Liver (tissue), 8 donors: ENCODE measurements at regions not wholly inside any gene's neighbourhood (a gene's known extent, or its start where the extent isn't known, plus 50 kb on each side); places are given as distances from the start of the nearest gene placed in this dataset.

Source experiments
- DNase-seq: peaks from one replicate; pipeline ENCODE4 v3.0.0-alpha.2; 2017; ENCODE audit warnings: low spot score
- H3K27ac ChIP-seq, 2 donors: one replicate each; pipeline ENCODE4 v1.7.0; 2013; ENCODE audit warnings: inconsistent platforms in 2 of 2, low read length in 2 of 2, control low read depth in 1 of 2, low read depth in 1 of 2, mild to moderate bottlenecking in 1 of 2
- H3K27me3 ChIP-seq, 4 donors: one replicate each; pipeline versions ENCODE4 v1.6.1 to v1.7.0; 2013; ENCODE audit warnings: low read length in 3 of 4, inconsistent platforms in 1 of 4, mild to moderate bottlenecking in 1 of 4, moderate library complexity in 1 of 4; ENCODE audit not compliant: control insufficient read depth in 4 of 4, insufficient read depth in 4 of 4
- H3K36me3 ChIP-seq, 4 donors: one replicate each; pipeline versions ENCODE4 v1.6.1 to v1.7.0; 2013; ENCODE audit warnings: low read length in 3 of 4, mild to moderate bottlenecking in 3 of 4, low read depth in 1 of 4, moderate library complexity in 1 of 4; ENCODE audit not compliant: control insufficient read depth in 4 of 4, insufficient read depth in 3 of 4
- H3K4me1 ChIP-seq, 4 donors: one replicate each; pipeline versions ENCODE4 v1.6.1 to v1.7.0; 2013; ENCODE audit warnings: low read length in 3 of 4, mild to moderate bottlenecking in 3 of 4, moderate library complexity in 1 of 4; ENCODE audit not compliant: control insufficient read depth in 4 of 4, insufficient read depth in 4 of 4
- H3K4me3 ChIP-seq, 3 donors: one replicate each; pipeline versions ENCODE4 v1.6.1 to v1.7.0; 2013; ENCODE audit warnings: low read length in 3 of 3, control low read depth in 1 of 3, low read depth in 1 of 3, mild to moderate bottlenecking in 1 of 3
- H3K9ac ChIP-seq, 2 donors: one replicate each; pipeline ENCODE4 v1.7.0; 2013; ENCODE audit warnings: low read length in 2 of 2, mild to moderate bottlenecking in 2 of 2, moderate library complexity in 2 of 2, control low read depth in 1 of 2, low read depth in 1 of 2
- H3K9me3 ChIP-seq, 4 donors: one replicate each; pipeline versions ENCODE4 v1.6.1 to v1.7.0; 2013; ENCODE audit warnings: low read length in 3 of 4; ENCODE audit not compliant: control insufficient read depth in 4 of 4
- EGR1 ChIP-seq, 2 donors: IDR thresholded peaks; 2 replicates each; pipeline ENCODE4 v1.6.1; 2016 to 2018; ENCODE audit warnings: antibody characterized with exemption in 2 of 2, low read depth in 2 of 2
- FOXA1 ChIP-seq: IDR thresholded peaks from 2 replicates; pipeline ENCODE4 v1.6.1; 2016; ENCODE audit warnings: antibody characterized with exemption
- FOXA2 ChIP-seq: IDR thresholded peaks from 2 replicates; pipeline ENCODE4 v1.6.1; 2016; ENCODE audit warnings: antibody characterized with exemption
- GABPA ChIP-seq, 2 donors: IDR thresholded peaks in 1 of 2; conservative IDR thresholded peaks in 1 of 2; 2 replicates each; pipeline ENCODE4 v1.6.1; 2016; ENCODE audit warnings: antibody characterized with exemption in 2 of 2, mild to moderate bottlenecking in 1 of 2, moderate library complexity in 1 of 2
- HNF4A ChIP-seq, 2 donors: conservative IDR thresholded peaks; 2 replicates each; pipeline ENCODE4 v1.6.1; 2016; ENCODE audit warnings: antibody characterized with exemption in 2 of 2, mild to moderate bottlenecking in 2 of 2
- HNF4G ChIP-seq: IDR thresholded peaks from 2 replicates; pipeline ENCODE4 v1.6.1; 2016; ENCODE audit warnings: antibody characterized with exemption
- RAD21 ChIP-seq, 2 donors: IDR thresholded peaks; 2 replicates each; pipeline ENCODE4 v1.6.1; 2016; ENCODE audit warnings: antibody characterized with exemption in 2 of 2, mild to moderate bottlenecking in 2 of 2
- RXRA ChIP-seq, 2 donors: IDR thresholded peaks; 2 replicates each; pipeline ENCODE4 v1.6.1; 2017 to 2018; ENCODE audit warnings: antibody characterized with exemption in 2 of 2, mild to moderate bottlenecking in 1 of 2
- SP1 ChIP-seq: IDR thresholded peaks from 2 replicates; pipeline ENCODE4 v1.6.1; 2018; ENCODE audit warnings: antibody characterized with exemption, mild to moderate bottlenecking
- TAF1 ChIP-seq: conservative IDR thresholded peaks from 2 replicates; pipeline ENCODE4 v1.6.1; 2016; ENCODE audit warnings: antibody characterized with exemption, mild to moderate bottlenecking
- WGBS: extraction: QIAGEN DNeasy Blood & Tissue Kit; methylation state at CpG from one replicate; pipeline ENCODE4 v1.1.7; 2013; 5-methylcytosine and 5-hydroxymethylcytosine counted together
- TF ChIP-seq, protein P1 (sequence below): IDR thresholded peaks from 2 replicates; pipeline ENCODE4 v1.6.1; 2016; ENCODE audit warnings: antibody characterized with exemption
- TF ChIP-seq, protein P2 (sequence below): IDR thresholded peaks from 2 replicates; pipeline ENCODE4 v1.6.1; 2016; ENCODE audit warnings: antibody characterized with exemption
- TF ChIP-seq, protein P3 (sequence below): IDR thresholded peaks from 2 replicates; pipeline ENCODE4 v1.6.1; 2016; ENCODE audit warnings: antibody characterized with exemption
- TF ChIP-seq, protein P4 (sequence below): IDR thresholded peaks from 2 replicates; pipeline ENCODE4 v1.6.1; 2016; ENCODE audit warnings: antibody characterized with exemption, mild to moderate bottlenecking
- TF ChIP-seq, protein P5 (sequence below): fragments of 150-350 bp; IDR thresholded peaks from 2 replicates; pipeline ENCODE4 v1.5.1; 2017; ENCODE audit warnings: improper control_type of control experiment, low read depth, low read length; ENCODE audit not compliant: missing input control
- donor health status: healthy.
- donor health status: healthy.
- donor health status: healthy.
- donor health status: healthy.
- donor health status: healthy.

DNA sequence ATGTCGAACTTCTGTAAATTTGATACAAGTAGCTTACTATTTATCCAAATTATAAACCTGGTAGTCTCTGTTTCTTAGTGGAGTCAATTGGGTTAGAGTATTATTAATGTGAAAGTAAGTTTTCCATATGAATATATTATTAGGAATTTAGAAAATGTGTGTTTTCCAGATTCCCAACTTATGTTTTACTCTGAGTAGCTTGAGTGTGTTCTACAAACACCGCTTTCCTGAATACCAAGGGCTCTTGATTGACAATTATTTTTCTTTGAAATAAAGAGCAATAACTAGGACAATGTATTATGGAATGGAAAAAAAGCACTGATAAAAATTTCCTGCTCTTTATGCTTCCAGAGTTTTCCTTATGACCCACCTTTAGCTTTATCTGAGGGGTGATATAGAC lies 233.6 kb downstream of the POSTN start:
- Histone ChIP-seq H3K4me1 (no peaks in the 10 kb centered on the region), H3K4me3 (no peak overlapping the region), H3K9ac (no peak overlapping the region), H3K27ac (no peak overlapping the region), H3K9me3 (no peaks in the 10 kb centered on the region), H3K27me3 (no peaks in the 10 kb centered on the region), H3K36me3 (no peaks in the 10 kb centered on the region)
- TF ChIP-seq TAF1: no peak
- TF ChIP-seq GABPA (IDR thresholded peaks at IDR 0.05 in 1 of 2, conservative IDR thresholded peaks at IDR 0.05 in 1 of 2): no peak
- TF ChIP-seq RXRA (IDR thresholded peaks at IDR 0.05): no peak
- TF ChIP-seq, protein P1, sequence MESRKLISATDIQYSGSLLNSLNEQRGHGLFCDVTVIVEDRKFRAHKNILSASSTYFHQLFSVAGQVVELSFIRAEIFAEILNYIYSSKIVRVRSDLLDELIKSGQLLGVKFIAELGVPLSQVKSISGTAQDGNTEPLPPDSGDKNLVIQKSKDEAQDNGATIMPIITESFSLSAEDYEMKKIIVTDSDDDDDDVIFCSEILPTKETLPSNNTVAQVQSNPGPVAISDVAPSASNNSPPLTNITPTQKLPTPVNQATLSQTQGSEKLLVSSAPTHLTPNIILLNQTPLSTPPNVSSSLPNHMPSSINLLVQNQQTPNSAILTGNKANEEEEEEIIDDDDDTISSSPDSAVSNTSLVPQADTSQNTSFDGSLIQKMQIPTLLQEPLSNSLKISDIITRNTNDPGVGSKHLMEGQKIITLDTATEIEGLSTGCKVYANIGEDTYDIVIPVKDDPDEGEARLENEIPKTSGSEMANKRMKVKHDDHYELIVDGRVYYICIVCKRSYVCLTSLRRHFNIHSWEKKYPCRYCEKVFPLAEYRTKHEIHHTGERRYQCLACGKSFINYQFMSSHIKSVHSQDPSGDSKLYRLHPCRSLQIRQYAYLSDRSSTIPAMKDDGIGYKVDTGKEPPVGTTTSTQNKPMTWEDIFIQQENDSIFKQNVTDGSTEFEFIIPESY: no peak
- DNase-seq: no peak
- WGBS: 76% methylated on average over 2 of the region's 2 CpGs

DNA sequence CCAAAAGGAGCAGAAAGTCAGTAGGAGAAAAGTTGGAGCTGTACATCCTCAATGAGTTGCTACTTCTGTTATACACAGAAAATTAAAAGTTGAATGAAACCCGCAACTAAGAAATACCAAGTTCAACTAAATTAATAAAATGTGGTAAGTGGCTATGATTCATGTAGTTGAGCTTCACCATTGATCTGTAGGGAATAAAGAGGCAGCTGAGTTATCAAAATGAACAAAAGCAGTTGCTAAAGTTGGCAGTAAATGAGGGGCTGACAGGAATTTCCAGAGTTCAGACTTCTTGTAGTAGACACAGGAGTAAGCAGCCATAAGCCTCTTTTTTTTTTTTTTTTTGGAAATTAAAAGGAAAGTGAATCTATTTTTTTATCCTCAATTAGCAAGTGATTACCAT lies 234.6 kb downstream of the POSTN start:
- H3K9me3 ChIP-seq: no peaks in the 10 kb centered on the region
- 85% methylated on average over 1 of the region's 1 CpG for WGBS
- no peak overlapping the region for H3K4me3 ChIP-seq
- H3K9ac ChIP-seq: no peak overlapping the region
- H3K36me3 ChIP-seq: no peaks in the 10 kb centered on the region
- no peak for DNase-seq
- H3K4me1 ChIP-seq: no peaks in the 10 kb centered on the region
- no peaks in the 10 kb centered on the region for H3K27me3 ChIP-seq
- no peak overlapping the region for H3K27ac ChIP-seq
- TF ChIP-seq, protein P2, sequence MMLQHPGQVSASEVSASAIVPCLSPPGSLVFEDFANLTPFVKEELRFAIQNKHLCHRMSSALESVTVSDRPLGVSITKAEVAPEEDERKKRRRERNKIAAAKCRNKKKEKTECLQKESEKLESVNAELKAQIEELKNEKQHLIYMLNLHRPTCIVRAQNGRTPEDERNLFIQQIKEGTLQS: no peak
- no peak for TF ChIP-seq RAD21 (IDR thresholded peaks at IDR 0.05)
- no peak for TF ChIP-seq FOXA2
- no peak for TF ChIP-seq GABPA (IDR thresholded peaks at IDR 0.05 in 1 of 2, conservative IDR thresholded peaks at IDR 0.05 in 1 of 2)
- no peak for TF ChIP-seq SP1
- TF ChIP-seq, protein P1: no peak
- no peak for TF ChIP-seq FOXA1
- no peak for TF ChIP-seq HNF4G
- no peak for TF ChIP-seq EGR1 (IDR thresholded peaks at IDR 0.05; ENCODE audit: low read depth in 2 of 2)
- TF ChIP-seq, protein P3, sequence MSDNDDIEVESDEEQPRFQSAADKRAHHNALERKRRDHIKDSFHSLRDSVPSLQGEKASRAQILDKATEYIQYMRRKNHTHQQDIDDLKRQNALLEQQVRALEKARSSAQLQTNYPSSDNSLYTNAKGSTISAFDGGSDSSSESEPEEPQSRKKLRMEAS: no peak
- no peak for TF ChIP-seq TAF1

DNA sequence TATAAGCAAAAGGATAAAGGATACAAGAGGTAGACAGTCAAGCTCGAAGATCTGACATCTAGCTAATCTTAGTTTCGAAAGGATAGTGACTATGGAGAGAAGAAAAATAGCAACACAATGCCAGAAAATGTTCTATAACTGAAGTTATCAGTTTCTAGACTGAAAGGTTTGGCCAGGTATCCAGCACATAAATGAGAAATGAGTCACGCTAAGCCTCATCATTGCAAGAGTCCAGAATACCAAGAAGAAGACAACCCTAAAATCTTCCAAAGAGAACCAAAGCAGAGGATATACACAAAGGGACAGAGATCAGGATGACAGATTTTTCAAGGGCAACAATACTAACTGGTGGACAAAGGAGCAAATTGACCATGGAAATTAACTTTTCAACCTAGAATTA lies 237.0 kb downstream of the POSTN start:
- no peaks in the 10 kb centered on the region for H3K36me3 ChIP-seq
- WGBS: 64% methylated on average over 3 of the region's 3 CpGs
- H3K27ac ChIP-seq: no peak overlapping the region
- no peak overlapping the region for H3K9ac ChIP-seq
- no peaks in the 10 kb centered on the region for H3K9me3 ChIP-seq
- H3K27me3 ChIP-seq: no peaks in the 10 kb centered on the region
- no peak overlapping the region for H3K4me3 ChIP-seq
- DNase-seq: no peak
- H3K4me1 ChIP-seq: no peaks in the 10 kb centered on the region
- TF ChIP-seq, protein P2: no peak
- no peak for TF ChIP-seq TAF1
- TF ChIP-seq, protein P4, sequence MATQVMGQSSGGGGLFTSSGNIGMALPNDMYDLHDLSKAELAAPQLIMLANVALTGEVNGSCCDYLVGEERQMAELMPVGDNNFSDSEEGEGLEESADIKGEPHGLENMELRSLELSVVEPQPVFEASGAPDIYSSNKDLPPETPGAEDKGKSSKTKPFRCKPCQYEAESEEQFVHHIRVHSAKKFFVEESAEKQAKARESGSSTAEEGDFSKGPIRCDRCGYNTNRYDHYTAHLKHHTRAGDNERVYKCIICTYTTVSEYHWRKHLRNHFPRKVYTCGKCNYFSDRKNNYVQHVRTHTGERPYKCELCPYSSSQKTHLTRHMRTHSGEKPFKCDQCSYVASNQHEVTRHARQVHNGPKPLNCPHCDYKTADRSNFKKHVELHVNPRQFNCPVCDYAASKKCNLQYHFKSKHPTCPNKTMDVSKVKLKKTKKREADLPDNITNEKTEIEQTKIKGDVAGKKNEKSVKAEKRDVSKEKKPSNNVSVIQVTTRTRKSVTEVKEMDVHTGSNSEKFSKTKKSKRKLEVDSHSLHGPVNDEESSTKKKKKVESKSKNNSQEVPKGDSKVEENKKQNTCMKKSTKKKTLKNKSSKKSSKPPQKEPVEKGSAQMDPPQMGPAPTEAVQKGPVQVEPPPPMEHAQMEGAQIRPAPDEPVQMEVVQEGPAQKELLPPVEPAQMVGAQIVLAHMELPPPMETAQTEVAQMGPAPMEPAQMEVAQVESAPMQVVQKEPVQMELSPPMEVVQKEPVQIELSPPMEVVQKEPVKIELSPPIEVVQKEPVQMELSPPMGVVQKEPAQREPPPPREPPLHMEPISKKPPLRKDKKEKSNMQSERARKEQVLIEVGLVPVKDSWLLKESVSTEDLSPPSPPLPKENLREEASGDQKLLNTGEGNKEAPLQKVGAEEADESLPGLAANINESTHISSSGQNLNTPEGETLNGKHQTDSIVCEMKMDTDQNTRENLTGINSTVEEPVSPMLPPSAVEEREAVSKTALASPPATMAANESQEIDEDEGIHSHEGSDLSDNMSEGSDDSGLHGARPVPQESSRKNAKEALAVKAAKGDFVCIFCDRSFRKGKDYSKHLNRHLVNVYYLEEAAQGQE: no peak
- TF ChIP-seq, protein P5, sequence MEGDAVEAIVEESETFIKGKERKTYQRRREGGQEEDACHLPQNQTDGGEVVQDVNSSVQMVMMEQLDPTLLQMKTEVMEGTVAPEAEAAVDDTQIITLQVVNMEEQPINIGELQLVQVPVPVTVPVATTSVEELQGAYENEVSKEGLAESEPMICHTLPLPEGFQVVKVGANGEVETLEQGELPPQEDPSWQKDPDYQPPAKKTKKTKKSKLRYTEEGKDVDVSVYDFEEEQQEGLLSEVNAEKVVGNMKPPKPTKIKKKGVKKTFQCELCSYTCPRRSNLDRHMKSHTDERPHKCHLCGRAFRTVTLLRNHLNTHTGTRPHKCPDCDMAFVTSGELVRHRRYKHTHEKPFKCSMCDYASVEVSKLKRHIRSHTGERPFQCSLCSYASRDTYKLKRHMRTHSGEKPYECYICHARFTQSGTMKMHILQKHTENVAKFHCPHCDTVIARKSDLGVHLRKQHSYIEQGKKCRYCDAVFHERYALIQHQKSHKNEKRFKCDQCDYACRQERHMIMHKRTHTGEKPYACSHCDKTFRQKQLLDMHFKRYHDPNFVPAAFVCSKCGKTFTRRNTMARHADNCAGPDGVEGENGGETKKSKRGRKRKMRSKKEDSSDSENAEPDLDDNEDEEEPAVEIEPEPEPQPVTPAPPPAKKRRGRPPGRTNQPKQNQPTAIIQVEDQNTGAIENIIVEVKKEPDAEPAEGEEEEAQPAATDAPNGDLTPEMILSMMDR: no peak
- TF ChIP-seq SP1: no peak
- TF ChIP-seq HNF4A (conservative IDR thresholded peaks at IDR 0.05): no peak
- no peak for TF ChIP-seq RXRA (IDR thresholded peaks at IDR 0.05)
- TF ChIP-seq FOXA2: no peak
- no peak for TF ChIP-seq GABPA (IDR thresholded peaks at IDR 0.05 in 1 of 2, conservative IDR thresholded peaks at IDR 0.05 in 1 of 2)
- no peak for TF ChIP-seq EGR1 (IDR thresholded peaks at IDR 0.05; ENCODE audit: low read depth in 2 of 2)
